ENCODE measurements at regions not wholly inside any gene's neighbourhood (a gene's known extent, or its start where the extent isn't known, plus 50 kb on each side); places are given as distances from the start of the nearest gene placed in this dataset.

DNA sequence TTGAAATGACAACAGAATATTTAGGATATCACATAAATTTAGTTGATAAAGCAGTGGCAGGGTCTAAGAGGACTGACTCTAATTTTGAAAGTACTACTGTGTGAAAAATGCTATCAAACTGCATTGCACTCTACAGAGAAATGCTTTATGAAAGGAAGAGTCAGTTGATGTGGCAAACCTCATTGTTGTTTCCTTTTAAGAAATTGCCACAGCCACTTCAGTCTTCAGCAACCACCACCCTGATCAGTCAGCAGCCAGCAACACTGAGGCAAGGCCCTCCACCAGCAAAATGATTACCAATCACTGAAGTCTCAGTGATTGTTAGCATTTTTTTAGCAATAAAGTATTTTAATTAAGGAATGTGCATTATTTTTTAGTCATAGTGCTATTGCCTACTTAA is 488.7 kb upstream of the SLC39A10 start:
- TF ChIP-seq, protein P1, sequence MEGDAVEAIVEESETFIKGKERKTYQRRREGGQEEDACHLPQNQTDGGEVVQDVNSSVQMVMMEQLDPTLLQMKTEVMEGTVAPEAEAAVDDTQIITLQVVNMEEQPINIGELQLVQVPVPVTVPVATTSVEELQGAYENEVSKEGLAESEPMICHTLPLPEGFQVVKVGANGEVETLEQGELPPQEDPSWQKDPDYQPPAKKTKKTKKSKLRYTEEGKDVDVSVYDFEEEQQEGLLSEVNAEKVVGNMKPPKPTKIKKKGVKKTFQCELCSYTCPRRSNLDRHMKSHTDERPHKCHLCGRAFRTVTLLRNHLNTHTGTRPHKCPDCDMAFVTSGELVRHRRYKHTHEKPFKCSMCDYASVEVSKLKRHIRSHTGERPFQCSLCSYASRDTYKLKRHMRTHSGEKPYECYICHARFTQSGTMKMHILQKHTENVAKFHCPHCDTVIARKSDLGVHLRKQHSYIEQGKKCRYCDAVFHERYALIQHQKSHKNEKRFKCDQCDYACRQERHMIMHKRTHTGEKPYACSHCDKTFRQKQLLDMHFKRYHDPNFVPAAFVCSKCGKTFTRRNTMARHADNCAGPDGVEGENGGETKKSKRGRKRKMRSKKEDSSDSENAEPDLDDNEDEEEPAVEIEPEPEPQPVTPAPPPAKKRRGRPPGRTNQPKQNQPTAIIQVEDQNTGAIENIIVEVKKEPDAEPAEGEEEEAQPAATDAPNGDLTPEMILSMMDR (IDR thresholded peaks at IDR 0.05) = no peak
- TF ChIP-seq POLR2A (IDR thresholded peaks at IDR 0.05) = no peak

All from lower leg skin (tissue), 3 donors.